ENCODE measurements at regions not wholly inside any gene's neighbourhood (a gene's known extent, or its start where the extent isn't known, plus 50 kb on each side); places are given as distances from the start of the nearest gene placed in this dataset.

DNA sequence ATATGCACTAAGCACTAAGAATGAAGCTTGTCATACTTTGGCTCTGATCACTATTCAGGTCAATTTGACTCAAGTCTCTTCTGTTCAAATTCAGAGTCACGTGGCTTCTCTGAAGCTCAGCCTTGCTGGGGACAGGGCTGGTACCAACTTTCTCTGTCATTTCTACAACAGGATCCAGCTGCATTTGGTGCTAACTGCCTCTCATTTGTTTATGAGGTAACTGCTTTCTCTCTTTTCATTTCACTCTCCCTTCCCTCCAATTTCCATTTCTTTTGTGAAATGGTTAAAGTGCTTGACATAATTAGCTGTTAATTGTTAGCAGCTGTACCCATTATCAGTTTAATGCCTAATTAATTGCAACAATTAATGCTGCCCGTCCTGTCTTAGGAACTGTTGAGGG, 259.7 kb upstream of the PLET1 start:
- TF ChIP-seq POLR2A (IDR thresholded peaks at IDR 0.05) = no peak
- TF ChIP-seq, protein P1, sequence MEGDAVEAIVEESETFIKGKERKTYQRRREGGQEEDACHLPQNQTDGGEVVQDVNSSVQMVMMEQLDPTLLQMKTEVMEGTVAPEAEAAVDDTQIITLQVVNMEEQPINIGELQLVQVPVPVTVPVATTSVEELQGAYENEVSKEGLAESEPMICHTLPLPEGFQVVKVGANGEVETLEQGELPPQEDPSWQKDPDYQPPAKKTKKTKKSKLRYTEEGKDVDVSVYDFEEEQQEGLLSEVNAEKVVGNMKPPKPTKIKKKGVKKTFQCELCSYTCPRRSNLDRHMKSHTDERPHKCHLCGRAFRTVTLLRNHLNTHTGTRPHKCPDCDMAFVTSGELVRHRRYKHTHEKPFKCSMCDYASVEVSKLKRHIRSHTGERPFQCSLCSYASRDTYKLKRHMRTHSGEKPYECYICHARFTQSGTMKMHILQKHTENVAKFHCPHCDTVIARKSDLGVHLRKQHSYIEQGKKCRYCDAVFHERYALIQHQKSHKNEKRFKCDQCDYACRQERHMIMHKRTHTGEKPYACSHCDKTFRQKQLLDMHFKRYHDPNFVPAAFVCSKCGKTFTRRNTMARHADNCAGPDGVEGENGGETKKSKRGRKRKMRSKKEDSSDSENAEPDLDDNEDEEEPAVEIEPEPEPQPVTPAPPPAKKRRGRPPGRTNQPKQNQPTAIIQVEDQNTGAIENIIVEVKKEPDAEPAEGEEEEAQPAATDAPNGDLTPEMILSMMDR (IDR thresholded peaks at IDR 0.05) = no peak

All from testis (tissue), 2 donors.